Neural progenitor cell (in vitro differentiated cells): ENCODE measurements at regions not wholly inside any gene's neighbourhood (a gene's known extent, or its start where the extent isn't known, plus 50 kb on each side); places are given as distances from the start of the nearest gene placed in this dataset.

Experiments used
- CTCF ChIP-seq: fragments of 200-600 bp; sonication (generic); IDR thresholded peaks from 2 replicates; pipeline ENCODE4 v1.5.1; 2017; ENCODE audit warnings: antibody characterized with exemption, mild to moderate bottlenecking
- EZH2 ChIP-seq: fragments of 200-600 bp; sonication (generic); IDR thresholded peaks from 2 replicates; pipeline ENCODE4 v1.6.1; 2017; ENCODE audit warnings: antibody characterized with exemption, mild to moderate bottlenecking, moderate library complexity
- EZH2phosphoT487 ChIP-seq: fragments of 200-600 bp; sonication (generic); IDR thresholded peaks from 2 replicates; pipeline ENCODE4 v1.6.1; 2017; ENCODE audit warnings: antibody characterized with exemption

- TF ChIP-seq EZH2: no peak
- no peak for TF ChIP-seq CTCF
- TF ChIP-seq EZH2phosphoT487: no peak
Measured at GRCh38 chr4:28386776-28387175, 1526.1 kb downstream of the STIM2 start.
